ENCODE measurements at regions not wholly inside any gene's neighbourhood (a gene's known extent, or its start where the extent isn't known, plus 50 kb on each side); places are given as distances from the start of the nearest gene placed in this dataset.

- no peaks in the 10 kb centered on the region for H3K36me3 Mint-ChIP-seq (ENCODE audit: unreplicated experiment)
- no peaks in the 10 kb centered on the region for H3K4me1 Mint-ChIP-seq (ENCODE audit: low read depth, unreplicated experiment)
- no peak overlapping the region for H3K27ac Mint-ChIP-seq (ENCODE audit: unreplicated experiment)
- no peaks in the 10 kb centered on the region for H3K9me3 Mint-ChIP-seq (ENCODE audit: unreplicated experiment)
- no peak for TF ChIP-seq CTCF (IDR thresholded peaks at IDR 0.05; ENCODE audit: partially characterized antibody, unreplicated experiment)
- no peaks in the 10 kb centered on the region for H3K27me3 Mint-ChIP-seq (ENCODE audit: unreplicated experiment)
- DNase-seq, result no peak
- no peak overlapping the region for H3K4me3 Mint-ChIP-seq (ENCODE audit: unreplicated experiment)
Observed at GRCh38 chr6:144480473-144480872, 195.3 kb downstream of the UTRN start.

GRCh38 chr6:144481527-144481926 is 196.4 kb downstream of the UTRN start:
- H3K9me3 Mint-ChIP-seq (ENCODE audit: unreplicated experiment), result no peaks in the 10 kb centered on the region
- H3K27me3 Mint-ChIP-seq (ENCODE audit: unreplicated experiment), result no peaks in the 10 kb centered on the region
- no peaks in the 10 kb centered on the region for H3K36me3 Mint-ChIP-seq (ENCODE audit: unreplicated experiment)
- H3K4me1 Mint-ChIP-seq (ENCODE audit: low read depth, unreplicated experiment), result no peaks in the 10 kb centered on the region
- no peak for TF ChIP-seq CTCF (IDR thresholded peaks at IDR 0.05; ENCODE audit: partially characterized antibody, unreplicated experiment)
- H3K27ac Mint-ChIP-seq (ENCODE audit: unreplicated experiment), result no peak overlapping the region
- H3K4me3 Mint-ChIP-seq (ENCODE audit: unreplicated experiment), result no peak overlapping the region
- DNase-seq, result no peak

GRCh38 chr6:144482142-144482541 is 197.0 kb downstream of the UTRN start:
- Mint-ChIP-seq H3K9me3 (ENCODE audit: unreplicated experiment) (no peaks in the 10 kb centered on the region), H3K27ac (ENCODE audit: unreplicated experiment) (no peak overlapping the region), H3K27me3 (ENCODE audit: unreplicated experiment) (no peaks in the 10 kb centered on the region), H3K4me1 (ENCODE audit: low read depth, unreplicated experiment) (no peaks in the 10 kb centered on the region), H3K4me3 (ENCODE audit: unreplicated experiment) (no peak overlapping the region), H3K36me3 (ENCODE audit: unreplicated experiment) (no peaks in the 10 kb centered on the region)
- peak; percentile 44 for TF ChIP-seq CTCF (IDR thresholded peaks at IDR 0.05; ENCODE audit: partially characterized antibody, unreplicated experiment)
- DNase-seq, result peak; percentile 77

GRCh38 chr6:144485531-144485930 is 200.4 kb downstream of the UTRN start:
- H3K4me3 Mint-ChIP-seq (ENCODE audit: unreplicated experiment), result no peak overlapping the region
- H3K36me3 Mint-ChIP-seq (ENCODE audit: unreplicated experiment), result no peaks in the 10 kb centered on the region
- no peaks in the 10 kb centered on the region for H3K27me3 Mint-ChIP-seq (ENCODE audit: unreplicated experiment)
- DNase-seq, result no peak
- H3K27ac Mint-ChIP-seq (ENCODE audit: unreplicated experiment), result no peak overlapping the region
- no peaks in the 10 kb centered on the region for H3K4me1 Mint-ChIP-seq (ENCODE audit: low read depth, unreplicated experiment)
- no peak for TF ChIP-seq CTCF (IDR thresholded peaks at IDR 0.05; ENCODE audit: partially characterized antibody, unreplicated experiment)
- H3K9me3 Mint-ChIP-seq (ENCODE audit: unreplicated experiment), result no peaks in the 10 kb centered on the region

- H3K4me1 Mint-ChIP-seq (ENCODE audit: low read depth, unreplicated experiment), result no peaks in the 10 kb centered on the region
- H3K9me3 Mint-ChIP-seq (ENCODE audit: unreplicated experiment), result no peaks in the 10 kb centered on the region
- no peaks in the 10 kb centered on the region for H3K36me3 Mint-ChIP-seq (ENCODE audit: unreplicated experiment)
- H3K27ac Mint-ChIP-seq (ENCODE audit: unreplicated experiment), result no peak overlapping the region
- H3K4me3 Mint-ChIP-seq (ENCODE audit: unreplicated experiment), result no peak overlapping the region
- DNase-seq, result no peak
- no peak for TF ChIP-seq CTCF (IDR thresholded peaks at IDR 0.05; ENCODE audit: partially characterized antibody, unreplicated experiment)
- H3K27me3 Mint-ChIP-seq (ENCODE audit: unreplicated experiment), result no peaks in the 10 kb centered on the region
Observed at GRCh38 chr6:144488590-144488989, 203.5 kb downstream of the UTRN start.
